GM12875 (cell line): ENCODE measurements at regions not wholly inside any gene's neighbourhood (a gene's known extent, or its start where the extent isn't known, plus 50 kb on each side); places are given as distances from the start of the nearest gene placed in this dataset.

Source experiments
- H3K4me3 ChIP-seq: one replicate; pipeline ENCODE4 v1.5.1; 2011; ENCODE audit warnings: low read depth, low read length, control low read depth
- CTCF ChIP-seq: IDR thresholded peaks from 2 replicates; pipeline ENCODE4 v1.5.1; 2011; ENCODE audit warnings: low read depth, mild to moderate bottlenecking, control low read depth, inconsistent platforms, low read length, moderate library complexity, borderline replicate concordance; ENCODE audit not compliant: insufficient read depth

- H3K4me3 ChIP-seq: no peak overlapping the region
- TF ChIP-seq CTCF: no peak
Measured at GRCh38 chr11:32003335-32003734, 87.5 kb upstream of the RCN1 start.

GRCh38 chr11:32002311-32002710 is 88.6 kb upstream of the RCN1 start:
- no peak for TF ChIP-seq CTCF
- no peak overlapping the region for H3K4me3 ChIP-seq

- H3K4me3 ChIP-seq: no peak overlapping the region
- TF ChIP-seq CTCF: no peak
Measured at GRCh38 chr11:31997955-31998354, 92.9 kb upstream of the RCN1 start.

GRCh38 chr11:31996159-31996881 is 94.6 kb upstream of the RCN1 start:
- H3K4me3 ChIP-seq: no peak overlapping the region
- TF ChIP-seq CTCF: no peak

- no peak overlapping the region for H3K4me3 ChIP-seq
- TF ChIP-seq CTCF: no peak
Measured at GRCh38 chr11:31995525-31996094, 95.3 kb upstream of the RCN1 start.

GRCh38 chr11:31995032-31995431 is 95.8 kb upstream of the RCN1 start:
- no peak for TF ChIP-seq CTCF
- H3K4me3 ChIP-seq: no peak overlapping the region
